KG1 (cell line): ENCODE measurements at regions not wholly inside any gene's neighbourhood (a gene's known extent, or its start where the extent isn't known, plus 50 kb on each side); places are given as distances from the start of the nearest gene placed in this dataset.

Source experiments
- DNase-seq: peaks from one replicate; lab custom pipeline; 2025; lab: John Stamatoyannopoulos, UW

GRCh38 chr4:129346734-129347133, 250.8 kb downstream of the C4orf33 start:
- DNase-seq = no peak

- DNase-seq = no peak
Measured at GRCh38 chr4:129350834-129351721, 255.1 kb downstream of the C4orf33 start.

- DNase-seq = no peak
Measured at GRCh38 chr4:129352480-129352879, 256.5 kb downstream of the C4orf33 start.

- no peak for DNase-seq
Measured at GRCh38 chr4:129353490-129353889, 257.5 kb downstream of the C4orf33 start.

GRCh38 chr4:129355031-129355430, 259.1 kb downstream of the C4orf33 start:
- no peak for DNase-seq

- no peak for DNase-seq
Measured at GRCh38 chr4:129355516-129355915, 259.6 kb downstream of the C4orf33 start.

GRCh38 chr4:129358571-129358970, 262.6 kb downstream of the C4orf33 start:
- no peak for DNase-seq

- DNase-seq = no peak
Measured at GRCh38 chr4:129359461-129359860, 263.5 kb downstream of the C4orf33 start.

GRCh38 chr4:129362691-129363274, 266.8 kb downstream of the C4orf33 start:
- DNase-seq = peak; percentile 22

- no peak for DNase-seq
Measured at GRCh38 chr4:129364747-129365452, 268.9 kb downstream of the C4orf33 start.

- DNase-seq = no peak
Measured at GRCh38 chr4:129369361-129370010, 273.5 kb downstream of the C4orf33 start.

GRCh38 chr4:129371065-129371464, 275.1 kb downstream of the C4orf33 start:
- no peak for DNase-seq

- DNase-seq = no peak
Measured at GRCh38 chr4:129371926-129372325, 276.0 kb downstream of the C4orf33 start.

- peak; percentile 4 for DNase-seq
Measured at GRCh38 chr4:129377131-129377845, 281.3 kb downstream of the C4orf33 start.

GRCh38 chr4:129378364-129378763, 282.4 kb downstream of the C4orf33 start:
- DNase-seq = no peak

GRCh38 chr4:129379429-129379828, 283.5 kb downstream of the C4orf33 start:
- no peak for DNase-seq

- DNase-seq = no peak
Measured at GRCh38 chr4:129384974-129385373, 289.0 kb downstream of the C4orf33 start.

GRCh38 chr4:129387666-129388065, 291.7 kb downstream of the C4orf33 start:
- no peak for DNase-seq

GRCh38 chr4:129393976-129394375, 298.0 kb downstream of the C4orf33 start:
- no peak for DNase-seq

GRCh38 chr4:129394635-129395034, 298.7 kb downstream of the C4orf33 start:
- no peak for DNase-seq

GRCh38 chr4:129403848-129404247, 307.9 kb downstream of the C4orf33 start:
- DNase-seq = no peak

GRCh38 chr4:129410115-129410514, 314.2 kb downstream of the C4orf33 start:
- DNase-seq = no peak
